DMS53 treated with DMSO at 0.1 percent for 48 hours (cell line): ENCODE measurements at regions not wholly inside any gene's neighbourhood (a gene's known extent, or its start where the extent isn't known, plus 50 kb on each side); places are given as distances from the start of the nearest gene placed in this dataset.
"Not testable (repeated sequence)": the region's sequence is repeated elsewhere in the genome, so short reads cannot be mapped to it uniquely, and the experiment has no call there.

Experiments
- DNase-seq: peaks from one replicate; lab custom pipeline; 2025; ENCODE audit not compliant: unreplicated experiment; lab: John Stamatoyannopoulos, UW

DNA sequence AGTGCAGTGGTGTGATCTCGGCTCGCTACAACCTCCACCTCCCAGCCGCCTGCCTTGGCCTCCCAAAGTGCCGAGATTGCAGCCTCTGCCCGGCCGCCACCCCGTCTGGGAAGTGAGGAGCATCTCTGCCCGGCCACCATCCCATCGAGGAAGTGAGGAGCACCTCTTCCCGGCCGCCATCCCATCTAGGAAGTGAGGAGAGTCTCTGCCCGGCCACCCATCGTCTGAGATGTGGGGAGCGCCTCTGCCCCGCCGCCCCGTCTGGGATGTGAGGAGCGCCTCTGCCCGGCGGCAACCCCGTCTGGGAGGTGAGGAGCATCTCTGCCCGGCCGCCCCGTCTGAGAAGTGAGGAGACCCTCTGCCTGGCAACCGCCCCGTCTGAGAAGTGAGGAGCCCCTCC, 88.5 kb upstream of the DCAF12L1 start:
- not testable (repeated sequence) for DNase-seq

DNA sequence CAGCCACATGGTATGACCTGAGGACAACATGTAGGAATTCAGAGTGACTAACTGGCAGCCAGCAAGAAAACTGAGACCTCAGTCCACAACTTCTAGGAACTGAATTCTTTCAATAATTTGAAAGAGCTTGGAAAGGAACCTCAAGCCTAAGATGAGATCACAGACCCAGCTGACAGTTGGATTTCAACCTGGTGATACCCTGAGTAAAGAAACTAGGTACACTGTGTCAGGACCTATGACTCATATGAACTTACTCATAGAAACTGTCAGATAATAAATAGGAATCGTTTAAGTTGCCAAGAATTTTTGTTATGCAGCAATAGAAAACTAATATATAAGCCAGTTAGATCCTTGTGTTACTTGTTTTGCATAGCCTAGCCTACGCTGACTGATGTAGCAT, 102.4 kb upstream of the DCAF12L1 start:
- DNase-seq = no peak

DNA sequence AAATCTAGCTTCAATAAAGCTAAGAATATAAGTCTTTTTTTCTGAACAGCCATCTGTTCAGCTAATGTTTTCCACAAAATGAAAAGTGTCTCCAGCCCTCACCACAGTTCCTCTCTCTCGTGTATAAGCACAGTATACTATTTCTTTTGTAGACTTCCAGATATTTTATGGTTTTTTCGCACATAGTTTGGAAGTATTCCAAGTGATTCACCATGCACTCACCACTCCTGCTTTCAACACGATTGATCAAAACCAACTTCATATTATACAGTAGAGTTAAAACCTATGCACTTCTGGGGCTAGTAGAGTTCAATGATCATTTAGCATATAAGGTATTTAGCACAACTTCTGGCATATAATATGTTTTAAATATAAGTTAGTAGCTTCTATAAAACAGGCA, 105.8 kb upstream of the DCAF12L1 start:
- DNase-seq = no peak

DNA sequence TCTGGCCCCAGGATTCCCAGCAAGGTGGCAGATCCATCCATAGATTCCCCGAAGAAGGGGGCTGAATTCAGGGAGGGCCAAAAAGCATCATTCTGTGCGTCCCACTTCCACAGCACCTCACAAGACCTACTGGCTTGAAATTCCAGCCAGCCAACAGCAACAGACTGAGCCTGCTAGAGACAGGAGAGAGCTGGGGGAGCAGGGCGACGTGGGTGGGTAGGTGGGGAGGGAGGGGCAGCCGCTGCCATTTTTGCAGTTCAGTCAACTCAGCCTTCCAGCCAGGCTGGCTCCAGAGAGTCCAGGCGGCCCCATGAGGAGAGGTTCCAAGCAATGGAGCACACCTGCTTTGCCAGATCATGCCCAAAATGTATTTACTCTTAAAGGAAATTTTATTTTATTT, 117.6 kb upstream of the DCAF12L1 start:
- DNase-seq = no peak

DNA sequence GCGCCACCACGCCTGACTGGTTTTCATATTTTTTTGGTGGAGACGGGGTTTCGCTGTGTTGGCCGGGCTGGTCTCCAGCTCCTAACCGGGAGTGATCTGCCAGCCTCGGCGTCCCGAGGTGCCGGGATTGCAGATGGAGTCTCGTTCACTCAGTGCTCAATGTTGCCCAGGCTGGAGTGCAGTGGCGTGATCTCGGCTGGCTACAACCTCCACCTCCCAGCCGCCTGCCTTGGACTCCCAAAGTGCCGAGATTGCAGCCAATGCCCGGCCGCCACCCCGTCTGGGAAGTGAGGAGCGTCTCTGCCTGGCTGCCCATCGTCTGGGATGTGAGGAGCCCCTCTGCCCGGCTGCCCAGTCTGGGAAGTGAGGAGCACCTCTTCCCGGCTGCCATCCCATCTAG, 120.8 kb upstream of the DCAF12L1 start:
- DNase-seq = not testable (repeated sequence)

DNA sequence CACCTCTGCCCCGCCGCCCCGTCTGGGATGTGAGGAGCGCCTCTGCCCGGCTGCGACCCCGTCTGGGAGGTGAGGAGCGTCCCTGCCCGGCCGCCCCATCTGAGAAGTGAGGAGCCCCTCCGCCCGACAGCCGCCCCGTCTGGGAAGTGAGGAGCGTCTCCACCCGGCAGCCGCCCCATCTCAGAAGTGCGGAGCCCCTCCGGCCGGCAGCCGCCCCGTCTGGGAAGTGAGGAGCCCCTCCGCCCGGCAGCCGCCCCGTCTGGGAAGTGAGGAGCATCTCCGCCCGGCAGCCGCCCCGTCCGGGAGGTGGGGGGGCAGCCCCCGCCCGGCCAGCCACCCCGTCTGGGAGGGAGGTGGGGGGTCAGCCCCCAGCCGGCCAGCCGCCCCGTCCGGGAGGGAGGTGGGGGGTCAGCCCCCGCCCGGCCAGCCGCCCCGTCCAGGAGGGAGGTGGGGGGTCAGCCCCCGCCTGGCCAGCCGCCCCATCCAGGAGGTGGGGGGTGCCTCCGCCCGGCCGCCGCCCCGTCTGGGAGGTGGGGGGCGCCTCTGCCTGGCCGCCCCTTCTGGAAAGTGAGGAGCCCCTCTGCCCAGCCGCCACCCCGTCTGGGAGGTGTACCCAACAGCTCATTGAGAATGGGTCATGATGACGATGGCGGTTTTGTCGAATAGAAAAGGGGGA, 121.3 kb upstream of the DCAF12L1 start:
- DNase-seq = not testable (repeated sequence)

DNA sequence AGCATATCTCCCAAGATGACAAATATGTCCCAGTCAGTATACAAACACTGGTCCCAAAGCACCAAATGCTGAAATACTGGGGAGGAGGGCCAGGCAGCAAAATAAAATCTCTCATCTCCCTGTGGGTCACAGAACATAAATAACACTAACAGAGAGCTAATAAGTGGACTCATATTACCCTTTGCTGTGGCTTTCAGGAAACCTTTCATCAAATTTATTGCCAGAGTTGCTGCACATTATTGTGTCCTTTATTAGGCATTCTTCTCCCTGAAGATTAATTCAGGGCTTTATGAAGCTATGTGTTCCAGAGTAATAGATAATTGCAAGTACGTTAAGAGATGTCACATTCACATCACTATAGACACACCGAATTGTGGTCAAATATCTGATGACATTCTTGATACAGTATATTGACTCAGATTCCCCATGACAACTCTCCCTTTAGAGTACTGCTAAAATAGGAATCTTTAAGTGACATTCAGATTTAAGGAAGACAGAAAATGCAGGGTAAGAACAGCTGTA, 124.1 kb upstream of the PRR32 start:
- DNase-seq = no peak

DNA sequence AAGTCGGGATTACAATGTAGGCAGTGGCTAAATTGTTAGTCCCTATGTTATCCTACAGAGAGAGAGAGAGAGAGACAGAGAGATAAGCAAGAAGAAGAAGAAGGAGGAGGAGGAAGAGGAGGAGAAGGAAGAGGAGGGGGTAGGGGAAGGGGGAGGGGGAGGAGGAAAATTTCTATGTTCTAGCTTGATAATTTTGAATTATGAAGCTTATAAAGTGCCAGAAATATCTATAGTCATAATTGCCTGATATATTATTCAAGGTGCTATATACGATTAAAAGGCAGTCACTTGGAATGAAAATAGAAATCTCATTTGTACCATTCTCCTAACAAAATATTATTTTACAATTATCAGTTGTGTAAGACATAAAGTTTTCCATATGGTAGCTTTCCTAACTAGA, 122.4 kb upstream of the PRR32 start:
- no peak for DNase-seq

DNA sequence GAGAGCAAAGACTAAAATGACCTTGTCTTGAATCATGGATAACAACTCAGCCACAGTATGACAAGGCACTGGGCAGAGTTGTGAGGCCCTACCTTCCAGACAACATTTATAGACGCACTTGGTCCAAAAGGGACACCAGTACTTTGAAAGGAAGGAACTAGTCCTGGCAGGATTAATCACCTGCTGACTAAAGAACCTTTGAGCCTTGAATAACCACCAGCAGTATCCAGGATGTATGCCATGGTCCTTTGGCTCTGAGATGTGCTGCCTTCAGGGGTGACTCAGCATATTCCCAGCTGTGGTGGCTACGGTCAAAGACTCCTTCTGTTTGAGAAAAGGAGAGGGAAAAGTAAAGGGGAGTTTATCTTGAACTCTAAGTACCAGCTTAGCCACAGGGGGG, 118.1 kb upstream of the PRR32 start:
- peak; percentile 33 for DNase-seq

DNA sequence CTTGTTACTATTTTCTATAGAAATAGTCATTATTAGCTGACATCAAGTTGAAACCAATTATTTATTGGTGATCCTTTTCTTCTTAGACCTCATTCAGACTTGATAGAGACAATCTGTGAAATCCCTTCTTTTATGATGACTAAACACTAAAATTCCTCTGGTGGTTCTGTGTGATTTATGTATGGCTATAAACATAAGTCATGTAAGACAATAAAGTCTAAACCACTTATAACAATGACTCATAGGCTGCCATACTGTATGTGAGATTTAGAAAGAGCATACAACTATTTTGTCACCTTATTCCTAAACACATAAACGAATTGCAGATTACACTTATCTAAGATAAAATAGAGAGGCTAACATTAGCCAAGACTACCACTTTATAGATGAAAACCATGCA, 101.1 kb upstream of the PRR32 start:
- peak; percentile 7 for DNase-seq

DNA sequence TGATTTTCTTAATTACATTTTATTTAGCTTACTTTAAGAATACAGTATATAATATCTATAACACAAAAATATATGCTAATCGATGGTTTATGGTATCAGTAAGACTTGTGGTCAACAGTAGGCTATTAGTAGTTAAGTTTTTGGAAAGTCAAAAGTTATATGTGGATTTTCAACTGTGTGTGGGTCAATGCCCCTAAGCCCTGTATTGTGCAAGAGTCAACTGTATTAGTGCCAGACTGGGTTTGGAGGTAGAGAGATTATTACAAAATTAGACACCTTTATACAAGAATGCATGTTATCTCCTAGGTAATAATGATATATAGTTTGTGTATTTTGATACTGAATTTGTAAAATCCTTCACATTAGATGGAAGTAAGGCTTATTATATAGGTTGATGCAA, 100.3 kb upstream of the PRR32 start:
- DNase-seq = no peak

DNA sequence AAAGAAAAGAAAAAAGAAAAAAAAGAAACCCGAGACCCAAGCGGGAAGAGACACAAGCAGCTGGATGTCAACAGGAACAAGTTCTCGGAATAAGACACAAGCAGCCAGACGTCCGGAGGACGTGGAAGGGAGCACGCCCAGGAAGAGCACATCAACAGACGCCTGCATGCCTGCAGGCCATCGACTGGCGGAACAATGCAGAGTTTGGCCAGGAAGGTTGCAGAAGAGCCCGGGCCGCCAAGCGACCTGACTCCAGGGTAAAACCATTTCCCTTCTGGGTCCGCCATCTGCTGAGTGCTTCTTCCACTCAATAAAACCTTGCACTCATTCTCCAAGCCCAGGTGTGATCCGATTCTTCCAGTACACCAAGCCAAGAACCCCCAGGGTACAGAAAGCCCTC, 95.6 kb upstream of the PRR32 start:
- DNase-seq = no peak

DNA sequence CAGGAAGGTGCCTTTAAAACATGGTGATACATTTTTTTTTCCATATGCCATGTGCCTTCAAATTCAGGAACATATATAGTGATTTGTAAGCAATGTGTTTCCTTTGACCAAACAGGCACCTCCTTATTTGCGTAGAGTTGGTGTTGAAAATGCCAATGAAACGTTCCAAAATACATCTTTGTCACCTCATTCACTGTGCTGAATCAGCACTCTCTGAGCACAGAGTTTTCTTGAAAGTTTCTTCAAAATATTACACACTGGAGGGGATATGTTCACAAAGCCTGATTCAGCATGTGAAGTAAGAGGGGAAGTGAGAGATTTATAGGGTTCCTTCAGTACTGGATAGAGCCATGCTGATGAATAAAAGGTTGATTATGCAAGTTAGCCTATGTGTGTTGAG, 85.7 kb upstream of the PRR32 start:
- DNase-seq = no peak
